H1 (cell line): ENCODE measurements at regions not wholly inside any gene's neighbourhood (a gene's known extent, or its start where the extent isn't known, plus 50 kb on each side); places are given as distances from the start of the nearest gene placed in this dataset.

ENCODE experiments used
- CTCF ChIA-PET: fragments of 300-600 bp; sonication (Branson Sonifier 250); formaldehyde crosslinking; loops from one replicate; lab custom pipeline; 2021; ENCODE audit not compliant: partially characterized antibody; lab: Charles Lee
- POLR2A ChIA-PET: fragments of 300-600 bp; sonication (Branson Sonifier 250); formaldehyde crosslinking; loops from one replicate; lab custom pipeline; 2021; ENCODE audit warnings: inconsistent platforms; ENCODE audit not compliant: partially characterized antibody; lab: Charles Lee
- DNase-seq, 2 experiments: peaks; one replicate each; pipeline versions ENCODE4 v3.0.0 to v3.0.0-alpha.2; 2010 to 2022; ENCODE audit warnings: low spot score in 2 of 2, low read depth in 1 of 2, mixed read lengths in 1 of 2
- FAIRE-seq: peaks from 2 replicates; lab custom pipeline; 2011; peaks lifted over from hg19 to GRCh38; lab: Jason Lieb, UNC
- H2AFZ ChIP-seq: 2 replicates; pipeline ENCODE4 v1.8.1; 2012; ENCODE audit warnings: low read length, inconsistent platforms
- H2AK5ac ChIP-seq: 2 replicates; pipeline ENCODE4 v1.6.1; 2013; ENCODE audit warnings: low read depth, low read length
- H2BK120ac ChIP-seq: replicated peaks from 2 replicates; pipeline ENCODE3; 2013; ENCODE audit warnings: low read depth, low read length, inconsistent platforms
- H2BK12ac ChIP-seq: 2 replicates; pipeline ENCODE4 v1.6.1; 2013; ENCODE audit warnings: low read depth, low read length
- H2BK15ac ChIP-seq: 2 replicates; pipeline ENCODE4 v1.6.1; 2013; ENCODE audit warnings: low read length
- H2BK20ac ChIP-seq: 2 replicates; pipeline ENCODE4 v1.6.1; 2013; ENCODE audit warnings: low read length
- H2BK5ac ChIP-seq: 2 replicates; pipeline ENCODE4 v1.6.1; 2013; ENCODE audit warnings: low read depth, low read length
- H3K14ac ChIP-seq: 2 replicates; pipeline ENCODE4 v1.6.1; 2013; ENCODE audit warnings: inconsistent platforms; ENCODE audit not compliant: insufficient read length
- H3K18ac ChIP-seq: 2 replicates; pipeline ENCODE4 v1.6.1; 2013; ENCODE audit warnings: low read length; ENCODE audit errors: extremely low read depth
- H3K23ac ChIP-seq: 2 replicates; pipeline ENCODE4 v1.6.1; 2013; ENCODE audit warnings: inconsistent platforms; ENCODE audit not compliant: insufficient read length
- H3K23me2 ChIP-seq: 2 replicates; pipeline ENCODE4 v1.6.1; 2013; ENCODE audit warnings: low read depth, low read length
- H3K27ac ChIP-seq: 2 replicates; pipeline ENCODE4 v1.6.1; 2011; ENCODE audit warnings: low read depth, low read length, inconsistent platforms
- H3K27me3 ChIP-seq, 4 experiments: replicated peaks in 1 of 4; 1 replicate in 1 of 4; 2 replicates in 3 of 4; pipeline versions ENCODE4 v1.6.1 to v1.8.1; 2011 to 2013; ENCODE audit warnings: low read length in 3 of 4, mild to moderate bottlenecking in 3 of 4, inconsistent platforms in 2 of 4, mixed read lengths in 2 of 4, moderate library complexity in 1 of 4; ENCODE audit not compliant: control insufficient read depth in 3 of 4, insufficient read depth in 3 of 4; ENCODE audit errors: extremely low read depth in 1 of 4
- H3K36me3 ChIP-seq, 4 experiments: 2 replicates each; pipeline versions ENCODE4 v1.6.1 to v1.8.1; 2011 to 2013; ENCODE audit warnings: mild to moderate bottlenecking in 4 of 4, low read length in 3 of 4, moderate library complexity in 2 of 4, control low read depth in 1 of 4, inconsistent platforms in 1 of 4; ENCODE audit not compliant: insufficient read depth in 4 of 4, control insufficient read depth in 2 of 4
- H3K4ac ChIP-seq: replicated peaks from 2 replicates; pipeline ENCODE3; 2013; ENCODE audit warnings: low read length, low read depth, mixed read lengths, inconsistent platforms; ENCODE audit not compliant: insufficient read length
- H3K4me1 ChIP-seq, 4 experiments: replicated peaks in 1 of 4; 1 replicate in 1 of 4; 2 replicates in 3 of 4; pipeline versions ENCODE4 v1.6.1 to v1.8.1; 2011 to 2013; ENCODE audit warnings: low read length in 3 of 4, inconsistent platforms in 2 of 4, mixed read lengths in 1 of 4; ENCODE audit not compliant: insufficient read depth in 4 of 4, control insufficient read depth in 3 of 4
- H3K4me2 ChIP-seq, 2 experiments: 2 replicates each; pipeline versions ENCODE4 v1.6.1 to v1.8.1; 2011 to 2013; ENCODE audit warnings: low read depth in 2 of 2, low read length in 2 of 2, control low read depth in 1 of 2, inconsistent platforms in 1 of 2, mild to moderate bottlenecking in 1 of 2; ENCODE audit not compliant: insufficient read depth in 1 of 2
- H3K4me3 ChIP-seq, 4 experiments: fragments of 200-600, 300-600 bp in 1 of 4; sonication (generic), shearing (Covaris generic), sonication (Bioruptor Twin) in 1 of 4; 2 replicates each; pipeline versions ENCODE4 v1.5.1 to v1.8.1; 2011 to 2016; ENCODE audit warnings: low read length in 4 of 4, low read depth in 3 of 4, control low read depth in 2 of 4, inconsistent platforms in 2 of 4, mild to moderate bottlenecking in 2 of 4, mixed read lengths in 1 of 4, moderate library complexity in 1 of 4; ENCODE audit not compliant: insufficient read depth in 2 of 4; ENCODE audit errors: extremely low read depth in 1 of 4
- H3K56ac ChIP-seq: replicated peaks from 2 replicates; pipeline ENCODE3; 2013; ENCODE audit warnings: low read depth, mild to moderate bottlenecking, mixed read lengths, low read length, inconsistent platforms; ENCODE audit not compliant: insufficient read length
- H3K79me1 ChIP-seq: 2 replicates; pipeline ENCODE4 v1.6.1; 2013; ENCODE audit warnings: low read depth, low read length, control low read depth
- H3K79me2 ChIP-seq, 2 experiments: 2 replicates each; pipeline versions ENCODE4 v1.6.1 to v1.8.1; 2012 to 2013; ENCODE audit warnings: low read length in 2 of 2, mild to moderate bottlenecking in 2 of 2, inconsistent platforms in 1 of 2; ENCODE audit not compliant: insufficient read depth in 2 of 2, control insufficient read depth in 1 of 2
- H3K9ac ChIP-seq, 4 experiments: replicated peaks in 1 of 4; 1 replicate in 1 of 4; 2 replicates in 3 of 4; pipeline versions ENCODE4 v1.6.1 to v1.8.1; 2011 to 2013; ENCODE audit warnings: low read depth in 3 of 4, low read length in 3 of 4, control low read depth in 2 of 4, mild to moderate bottlenecking in 2 of 4, moderate library complexity in 2 of 4, inconsistent platforms in 1 of 4; ENCODE audit errors: extremely low read depth in 1 of 4
- H3K9me3 ChIP-seq, 2 experiments: 2 replicates each; pipeline versions ENCODE4 v1.6.1 to v1.8.1; 2012 to 2013; ENCODE audit warnings: mild to moderate bottlenecking in 2 of 2, moderate library complexity in 2 of 2, control low read depth in 1 of 2, inconsistent platforms in 1 of 2, low read depth in 1 of 2, low read length in 1 of 2, mixed read lengths in 1 of 2; ENCODE audit not compliant: insufficient read depth in 2 of 2
- H4K20me1 ChIP-seq, 2 experiments: replicated peaks in 1 of 2; 2 replicates each; pipeline versions ENCODE3 to v1.8.1; 2011 to 2013; ENCODE audit warnings: inconsistent platforms in 2 of 2, low read length in 2 of 2, mild to moderate bottlenecking in 1 of 2; ENCODE audit not compliant: insufficient read depth in 2 of 2, control insufficient read depth in 1 of 2
- H4K5ac ChIP-seq: 2 replicates; pipeline ENCODE4 v1.6.1; 2013; ENCODE audit warnings: low read length, low read depth, mixed read lengths, inconsistent platforms; ENCODE audit not compliant: insufficient read length
- H4K8ac ChIP-seq: 2 replicates; pipeline ENCODE4 v1.8.0; 2013; ENCODE audit warnings: mild to moderate bottlenecking, moderate library complexity, low read length, inconsistent platforms; ENCODE audit not compliant: insufficient read depth; ENCODE audit errors: extremely low read depth
- H4K91ac ChIP-seq: replicated peaks from 2 replicates; pipeline ENCODE3; 2013; ENCODE audit warnings: low read length, mixed read lengths, inconsistent platforms; ENCODE audit not compliant: insufficient read length
- ATF3 ChIP-seq: IDR thresholded peaks from 2 replicates; pipeline ENCODE4 v1.6.1; 2011; ENCODE audit warnings: low read depth, mild to moderate bottlenecking, low read length; ENCODE audit not compliant: insufficient read depth
- BACH1 ChIP-seq: IDR thresholded peaks from 2 replicates; pipeline ENCODE4 v1.6.1; 2012; ENCODE audit warnings: low read length, improper control_type of control experiment
- BCL11A ChIP-seq, 2 experiments: IDR thresholded peaks; one replicate each; pipeline ENCODE4 v1.6.1; 2011; ENCODE audit warnings: low read depth in 2 of 2, low read length in 2 of 2, mild to moderate bottlenecking in 2 of 2
- CHD1 ChIP-seq: IDR thresholded peaks from 2 replicates; pipeline ENCODE4 v1.6.1; 2012; ENCODE audit warnings: low read depth, low read length, improper control_type of control experiment
- CTBP2 ChIP-seq: IDR thresholded peaks from 2 replicates; pipeline ENCODE4 v1.7.0; 2011; ENCODE audit warnings: borderline replicate concordance, mild to moderate bottlenecking, moderate library complexity, mixed read lengths, low read length; ENCODE audit not compliant: insufficient read depth, insufficient read length
- HDAC6 ChIP-seq: IDR thresholded peaks from one replicate; pipeline ENCODE4 v1.7.1; 2012; ENCODE audit warnings: low read depth, mild to moderate bottlenecking, inconsistent platforms, low read length, moderate library complexity
- JUN ChIP-seq: IDR thresholded peaks from 2 replicates; pipeline ENCODE4 v1.6.1; 2011; ENCODE audit warnings: low read depth, mild to moderate bottlenecking, improper control_type of control experiment, low read length
- KDM1A ChIP-seq: fragments of 200-600, 300-600 bp; sonication (generic); IDR thresholded peaks from 2 replicates; pipeline ENCODE4 v1.7.1; 2016; ENCODE audit warnings: mild to moderate bottlenecking, low read length, borderline replicate concordance
- KDM4A ChIP-seq: IDR thresholded peaks from one replicate; pipeline ENCODE4 v1.7.1; 2012; ENCODE audit warnings: low read depth, mild to moderate bottlenecking, moderate library complexity, low read length, inconsistent platforms; ENCODE audit not compliant: severe bottlenecking
- KDM5A ChIP-seq: fragments of 200-600 bp; IDR thresholded peaks from 2 replicates; pipeline ENCODE4 v1.7.1; 2012; ENCODE audit warnings: mild to moderate bottlenecking, low read length, inconsistent platforms, mixed read lengths
- RAD21 ChIP-seq, 2 experiments: IDR thresholded peaks in 1 of 2; conservative IDR thresholded peaks in 1 of 2; 2 replicates each; pipeline ENCODE4 v1.6.1; 2011; ENCODE audit warnings: low read depth in 2 of 2, low read length in 2 of 2, improper control_type of control experiment in 1 of 2, inconsistent platforms in 1 of 2, mild to moderate bottlenecking in 1 of 2, moderate library complexity in 1 of 2
- RXRA ChIP-seq: IDR thresholded peaks from 2 replicates; pipeline ENCODE4 v1.6.1; 2011; ENCODE audit warnings: low read depth, mild to moderate bottlenecking, low read length, moderate library complexity; ENCODE audit not compliant: insufficient read depth
- SUZ12 ChIP-seq: fragments of 200-600 bp; sonication (generic); IDR thresholded peaks from 2 replicates; pipeline ENCODE4 v1.6.1; 2012; ENCODE audit warnings: mild to moderate bottlenecking, inconsistent platforms, low read length, moderate library complexity, mixed read lengths
- TAF7 ChIP-seq: optimal IDR thresholded peaks from 2 replicates; pipeline ENCODE3; 2011; ENCODE audit warnings: low read depth, mild to moderate bottlenecking, inconsistent platforms, low read length, moderate library complexity, borderline replicate concordance
- YY1 ChIP-seq: IDR thresholded peaks from 2 replicates; pipeline ENCODE4 v1.6.1; 2011; ENCODE audit warnings: low read depth, mild to moderate bottlenecking, low read length
- WGBS, 2 experiments: shearing (Covaris generic) in 1 of 2; methylation state at CpG; one replicate each; pipeline versions ENCODE4 v1.1.6 to v1.1.7; 2013 to 2015; ENCODE audit warnings: low lambda C conversion rate in 2 of 2, mixed read lengths in 2 of 2, inconsistent platforms in 1 of 2, low coverage in 1 of 2, missing lambda C conversion rate in 1 of 2; ENCODE audit not compliant: insufficient replicate concordance in 2 of 2, insufficient coverage in 1 of 2, insufficient read length in 1 of 2; ENCODE audit errors: extremely low coverage in 1 of 2, missing lambda C conversion rate in 1 of 2; 5-methylcytosine and 5-hydroxymethylcytosine counted together

GRCh38 chr21:28826569-28826968, 166.1 kb downstream of the LTN1 start:
- Histone ChIP-seq H2BK12ac (no peak overlapping the region), H3K14ac (no peak overlapping the region), H2BK20ac (no peak overlapping the region), H3K79me2 (no peaks in the 10 kb centered on the region), H3K4me3 (no peak overlapping the region), H2BK5ac (no peak overlapping the region), H3K27ac (no peak overlapping the region), H3K23me2 (no peaks in the 10 kb centered on the region), H3K4ac (no peak overlapping the region), H3K4me1 (no peaks in the 10 kb centered on the region), H3K79me1 (no peaks in the 10 kb centered on the region), H3K18ac (no peak overlapping the region), H2BK15ac (no peak overlapping the region), H2AK5ac (no peak overlapping the region), H3K56ac (no peak overlapping the region), H4K8ac (no peak overlapping the region), H4K20me1 (no peaks in the 10 kb centered on the region), H3K27me3 (peaks cover 0 to 1% (median 0%) of the 10 kb centered on the region in 4 experiments; a peak in 1 of 7 replicates), H2BK120ac (no peak overlapping the region), H3K4me2 (no peak overlapping the region), H4K91ac (no peak overlapping the region), H3K9me3 (no peaks in the 10 kb centered on the region), H3K9ac (no peak overlapping the region), H4K5ac (no peak overlapping the region), H3K36me3 (no peaks in the 10 kb centered on the region), H2AFZ (no peak overlapping the region), H3K23ac (no peak overlapping the region)
- 90% methylated on average over 6 of the region's 6 CpGs; no CpG with 5 or more reads in 1 of the 2 experiments for whole genome bisulfite sequencing, 2 experiments
- ChIA-PET POLR2A (no interaction called here), CTCF (no interaction called here)
- FAIRE-seq: no peak
- no peak for DNase-seq
- TF ChIP-seq HDAC6 (no peak), ATF3 (no peak), KDM4A (no peak), YY1 (no peak), JUN (no peak), KDM1A (no peak), RAD21 (IDR thresholded peaks at IDR 0.05 in 1 of 2, conservative IDR thresholded peaks at IDR 0.05 in 1 of 2; ENCODE audit: low read depth in 2 of 2, low read length in 2 of 2) (no peak), TAF7 (no peak), SUZ12 (no peak), CHD1 (no peak), CTBP2 (no peak), BCL11A (IDR thresholded peaks at IDR 0.05; ENCODE audit: low read depth in 2 of 2, low read length in 2 of 2) (no peak), KDM5A (no peak), RXRA (no peak), BACH1 (no peak)
